Right atrium auricular region (tissue), 2 donors: ENCODE measurements at regions not wholly inside any gene's neighbourhood (a gene's known extent, or its start where the extent isn't known, plus 50 kb on each side); places are given as distances from the start of the nearest gene placed in this dataset.

ENCODE experiments used
- DNase-seq: peaks from one replicate; pipeline ENCODE4 v3.0.0-alpha.2; 2019; ENCODE audit warnings: low spot score
- H3K27ac ChIP-seq, 2 donors: fragments of 200-600 bp; sonication (generic); 1 replicate in 1 of 2; 2 replicates in 1 of 2; pipeline ENCODE4 v1.5.1; 2016 to 2019
- H3K27me3 ChIP-seq, 2 donors: fragments of 200-600 bp; sonication (generic); one replicate each; pipeline versions ENCODE4 v1.5.1 to v1.6.0; 2017 to 2019
- H3K36me3 ChIP-seq: fragments of 200-600 bp; sonication (generic); one replicate; pipeline ENCODE4 v1.5.1; 2016
- H3K4me1 ChIP-seq, 2 donors: fragments of 200-600 bp; sonication (generic); one replicate each; pipeline versions ENCODE4 v1.5.1 to v1.6.0; 2017 to 2019
- H3K4me3 ChIP-seq, 2 donors: fragments of 200-600 bp; sonication (generic); 1 replicate in 1 of 2; 2 replicates in 1 of 2; pipeline ENCODE4 v1.5.1; 2017 to 2019; ENCODE audit warnings: mild to moderate bottlenecking in 1 of 2, moderate library complexity in 1 of 2
- H3K9me3 ChIP-seq, 2 donors: fragments of 200-600 bp; sonication (generic); one replicate each; pipeline ENCODE4 v1.5.1; 2019
- CTCF ChIP-seq, 2 donors: fragments of 200-600 bp; sonication (generic); IDR thresholded peaks; one replicate each; pipeline ENCODE4 v1.5.1; 2019; ENCODE audit warnings: antibody characterized with exemption in 2 of 2

- no peak for TF ChIP-seq CTCF (IDR thresholded peaks at IDR 0.05)
- H3K27me3 ChIP-seq = no peaks in the 10 kb centered on the region
- H3K4me3 ChIP-seq = no peak overlapping the region
- H3K36me3 ChIP-seq = no peaks in the 10 kb centered on the region
- H3K4me1 ChIP-seq = no peaks in the 10 kb centered on the region
- no peak for DNase-seq
- peaks cover 0 to 5% of the 10 kb centered on the region in 2 donors for H3K9me3 ChIP-seq
- no peak overlapping the region for H3K27ac ChIP-seq
These were observed 975.5 kb upstream of the ACVR2A start for GRCh38 chr2:146869328-146869727.

GRCh38 chr2:146868051-146868450 is 976.8 kb upstream of the ACVR2A start:
- H3K27ac ChIP-seq = no peak overlapping the region
- H3K9me3 ChIP-seq = peaks cover 0 to 13% of the 10 kb centered on the region in 2 donors
- H3K4me3 ChIP-seq = no peak overlapping the region
- H3K36me3 ChIP-seq = no peaks in the 10 kb centered on the region
- no peak for TF ChIP-seq CTCF (IDR thresholded peaks at IDR 0.05)
- H3K27me3 ChIP-seq = no peaks in the 10 kb centered on the region
- H3K4me1 ChIP-seq = no peaks in the 10 kb centered on the region
- no peak for DNase-seq

- Histone ChIP-seq H3K27ac (no peak overlapping the region), H3K36me3 (no peaks in the 10 kb centered on the region), H3K4me1 (no peaks in the 10 kb centered on the region), H3K27me3 (no peaks in the 10 kb centered on the region), H3K4me3 (no peak overlapping the region), H3K9me3 (peaks cover 0 to 13% of the 10 kb centered on the region in 2 donors)
- TF ChIP-seq CTCF (IDR thresholded peaks at IDR 0.05) = no peak
- DNase-seq = no peak
These were observed 977.3 kb upstream of the ACVR2A start for GRCh38 chr2:146867477-146867986.

- TF ChIP-seq CTCF (IDR thresholded peaks at IDR 0.05) = no peak
- H3K4me1 ChIP-seq = no peaks in the 10 kb centered on the region
- H3K36me3 ChIP-seq = no peaks in the 10 kb centered on the region
- H3K27me3 ChIP-seq = no peaks in the 10 kb centered on the region
- H3K9me3 ChIP-seq = no peaks in the 10 kb centered on the region
- no peak for DNase-seq
- no peak overlapping the region for H3K4me3 ChIP-seq
- no peak overlapping the region for H3K27ac ChIP-seq
These were observed 990.9 kb upstream of the ACVR2A start for GRCh38 chr2:146853741-146854444.

- no peaks in the 10 kb centered on the region for H3K9me3 ChIP-seq
These were observed 992.2 kb upstream of the ACVR2A start for GRCh38 chr2:146852661-146853060.

More at GRCh38 chr2:146852661-146853060, 992.2 kb upstream of the ACVR2A start:
- no peaks in the 10 kb centered on the region for H3K27me3 ChIP-seq
- no peak for DNase-seq
- no peak overlapping the region for H3K27ac ChIP-seq
- H3K4me1 ChIP-seq = no peaks in the 10 kb centered on the region
- no peak for TF ChIP-seq CTCF (IDR thresholded peaks at IDR 0.05)
- H3K4me3 ChIP-seq = no peak overlapping the region
- H3K36me3 ChIP-seq = no peaks in the 10 kb centered on the region
